ENCODE measurements at regions not wholly inside any gene's neighbourhood (a gene's known extent, or its start where the extent isn't known, plus 50 kb on each side); places are given as distances from the start of the nearest gene placed in this dataset.

- no peak for TF ChIP-seq CTCF (IDR thresholded peaks at IDR 0.05; ENCODE audit: borderline replicate concordance)
- H3K4me1 ChIP-seq = no peaks in the 10 kb centered on the region
- intact Hi-C loops (cut with micrococcal nuclease) = no loop called here
- H3K27me3 ChIP-seq (ENCODE audit: low read depth) = no peaks in the 10 kb centered on the region
- DNase-seq = no peak
- no peaks in the 10 kb centered on the region for H3K9me3 ChIP-seq (replicated peaks)
- no peak overlapping the region for H3K27ac ChIP-seq (replicated peaks)
- no peaks in the 10 kb centered on the region for H3K36me3 ChIP-seq
- no peak overlapping the region for H3K4me3 ChIP-seq
Observed at GRCh38 chr6:85023721-85024120, 259.3 kb upstream of the TBX18 start.

- H3K27ac ChIP-seq (replicated peaks) = no peak overlapping the region
- H3K4me1 ChIP-seq = no peaks in the 10 kb centered on the region
- intact Hi-C loops (cut with micrococcal nuclease) = no loop called here
- H3K27me3 ChIP-seq (ENCODE audit: low read depth) = no peaks in the 10 kb centered on the region
- TF ChIP-seq CTCF (IDR thresholded peaks at IDR 0.05; ENCODE audit: borderline replicate concordance) = no peak
- no peak overlapping the region for H3K4me3 ChIP-seq
- H3K9me3 ChIP-seq (replicated peaks) = no peaks in the 10 kb centered on the region
- H3K36me3 ChIP-seq = no peaks in the 10 kb centered on the region
- no peak for DNase-seq
Observed at GRCh38 chr6:85017352-85017751, 253.0 kb upstream of the TBX18 start.

GRCh38 chr6:85016726-85017125 is 252.3 kb upstream of the TBX18 start:
- no peaks in the 10 kb centered on the region for H3K9me3 ChIP-seq (replicated peaks)
- intact Hi-C loops (cut with micrococcal nuclease) = no loop called here

GRCh38 chr6:85015396-85015990 is 251.1 kb upstream of the TBX18 start:
- peak; percentile 66 for TF ChIP-seq CTCF (IDR thresholded peaks at IDR 0.05; ENCODE audit: borderline replicate concordance)
- H3K36me3 ChIP-seq = no peaks in the 10 kb centered on the region
- no peaks in the 10 kb centered on the region for H3K9me3 ChIP-seq (replicated peaks)
- H3K27me3 ChIP-seq (ENCODE audit: low read depth) = no peaks in the 10 kb centered on the region
- no peak overlapping the region for H3K27ac ChIP-seq (replicated peaks)
- peak; percentile 40 for DNase-seq
- H3K4me3 ChIP-seq = no peak overlapping the region
- H3K4me1 ChIP-seq = no peaks in the 10 kb centered on the region
- intact Hi-C loops (cut with micrococcal nuclease) = no loop called here

More at GRCh38 chr6:85016726-85017125, 252.3 kb upstream of the TBX18 start:
- Histone ChIP-seq H3K27me3 (ENCODE audit: low read depth) (no peaks in the 10 kb centered on the region), H3K36me3 (no peaks in the 10 kb centered on the region), H3K27ac (replicated peaks) (no peak overlapping the region), H3K4me3 (no peak overlapping the region), H3K4me1 (no peaks in the 10 kb centered on the region)
- no peak for TF ChIP-seq CTCF (IDR thresholded peaks at IDR 0.05; ENCODE audit: borderline replicate concordance)
- no peak for DNase-seq

- no peak for DNase-seq
- Histone ChIP-seq H3K9me3 (replicated peaks) (no peaks in the 10 kb centered on the region), H3K27ac (replicated peaks) (no peak overlapping the region), H3K36me3 (no peaks in the 10 kb centered on the region), H3K27me3 (ENCODE audit: low read depth) (no peaks in the 10 kb centered on the region), H3K4me3 (no peak overlapping the region), H3K4me1 (no peaks in the 10 kb centered on the region)
- intact Hi-C loops (cut with micrococcal nuclease) = no loop called here
- no peak for TF ChIP-seq CTCF (IDR thresholded peaks at IDR 0.05; ENCODE audit: borderline replicate concordance)
Observed at GRCh38 chr6:85010865-85011264, 246.5 kb upstream of the TBX18 start.
